KMS-11 (cell line): ENCODE measurements at regions not wholly inside any gene's neighbourhood (a gene's known extent, or its start where the extent isn't known, plus 50 kb on each side); places are given as distances from the start of the nearest gene placed in this dataset.

Experiments
- H2AFZ ChIP-seq: fragments of 200-600 bp; sonication (generic); 2 replicates; pipeline ENCODE4 v1.6.1; 2016; ENCODE audit warnings: antibody characterized with exemption, mixed run types, low read depth
- H3K27ac ChIP-seq: fragments of 200-600 bp; sonication (generic); 2 replicates; pipeline ENCODE4 v1.6.1; 2016; ENCODE audit warnings: mild to moderate bottlenecking, mixed run types
- H3K27me3 ChIP-seq: fragments of 200-600 bp; sonication (generic); 2 replicates; pipeline ENCODE4 v1.6.1; 2017; ENCODE audit warnings: mild to moderate bottlenecking, low read depth, mixed run types, moderate library complexity; ENCODE audit not compliant: insufficient read depth
- H3K36me3 ChIP-seq: fragments of 200-600 bp; sonication (generic); 2 replicates; pipeline ENCODE4 v1.6.1; 2017; ENCODE audit warnings: mild to moderate bottlenecking, mixed run types; ENCODE audit not compliant: insufficient read depth
- H3K4me1 ChIP-seq: fragments of 200-600 bp; sonication (generic); 2 replicates; pipeline ENCODE4 v1.6.1; 2016; ENCODE audit warnings: mild to moderate bottlenecking, low read depth, mixed run types; ENCODE audit not compliant: poor library complexity, severe bottlenecking
- H3K4me2 ChIP-seq: fragments of 200-600 bp; sonication (generic); 2 replicates; pipeline ENCODE4 v1.7.0; 2016; ENCODE audit warnings: mild to moderate bottlenecking, mixed run types
- H3K4me3 ChIP-seq: fragments of 200-600 bp; sonication (generic); IDR thresholded peaks from 2 replicates; pipeline ENCODE4 v1.6.1; 2017; ENCODE audit warnings: low read depth, low read length, mixed read lengths; ENCODE audit not compliant: insufficient read depth
- H3K79me2 ChIP-seq: fragments of 200-600 bp; sonication (generic); 2 replicates; pipeline ENCODE4 v1.6.1; 2016; ENCODE audit warnings: low read depth, mixed run types; ENCODE audit not compliant: insufficient read depth
- H3K9ac ChIP-seq: fragments of 200-600 bp; sonication (generic); 2 replicates; pipeline ENCODE4 v1.6.1; 2016; ENCODE audit warnings: mild to moderate bottlenecking, mixed run types
- H4K20me1 ChIP-seq: fragments of 200-600 bp; sonication (generic); 2 replicates; pipeline ENCODE4 v1.6.1; 2016; ENCODE audit warnings: mild to moderate bottlenecking, mixed run types; ENCODE audit not compliant: insufficient read depth
- TF ChIP-seq, protein P1 (sequence below): fragments of 200-600 bp; sonication (generic); conservative IDR thresholded peaks from 2 replicates; pipeline ENCODE4 v1.6.1; 2017; ENCODE audit warnings: low read depth, mild to moderate bottlenecking, antibody characterized with exemption, low read length, moderate library complexity, mixed read lengths

DNA sequence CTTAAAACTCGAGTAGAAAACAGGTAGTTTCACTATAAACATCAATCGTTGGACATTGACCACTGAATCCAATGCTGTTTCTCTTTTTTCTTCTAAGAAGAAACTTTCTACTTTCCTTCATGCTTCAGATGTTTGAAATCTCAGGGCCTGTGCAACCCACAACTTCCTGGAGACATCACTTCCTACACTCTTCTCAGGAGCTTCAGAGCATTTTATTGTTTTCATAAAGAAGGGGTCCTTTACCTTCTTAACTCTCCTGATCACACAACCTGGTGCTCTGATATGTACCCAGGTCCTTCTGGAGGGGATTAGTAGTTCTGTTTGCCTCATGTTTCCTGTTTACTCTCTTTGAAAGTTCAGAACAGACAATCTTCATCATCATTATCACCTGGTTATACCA lies 113.0 kb upstream of the VAV3 start:
- no peak overlapping the region for H3K4me2 ChIP-seq
- no peak overlapping the region for H2AFZ ChIP-seq
- H3K27me3 ChIP-seq, result no peaks in the 10 kb centered on the region
- H4K20me1 ChIP-seq, result no peaks in the 10 kb centered on the region
- H3K9ac ChIP-seq, result no peak overlapping the region
- no peaks in the 10 kb centered on the region for H3K79me2 ChIP-seq
- no peak overlapping the region for H3K27ac ChIP-seq
- H3K36me3 ChIP-seq, result no peaks in the 10 kb centered on the region
- H3K4me3 ChIP-seq, result no peak overlapping the region
- no peaks in the 10 kb centered on the region for H3K4me1 ChIP-seq
- TF ChIP-seq, protein P1, sequence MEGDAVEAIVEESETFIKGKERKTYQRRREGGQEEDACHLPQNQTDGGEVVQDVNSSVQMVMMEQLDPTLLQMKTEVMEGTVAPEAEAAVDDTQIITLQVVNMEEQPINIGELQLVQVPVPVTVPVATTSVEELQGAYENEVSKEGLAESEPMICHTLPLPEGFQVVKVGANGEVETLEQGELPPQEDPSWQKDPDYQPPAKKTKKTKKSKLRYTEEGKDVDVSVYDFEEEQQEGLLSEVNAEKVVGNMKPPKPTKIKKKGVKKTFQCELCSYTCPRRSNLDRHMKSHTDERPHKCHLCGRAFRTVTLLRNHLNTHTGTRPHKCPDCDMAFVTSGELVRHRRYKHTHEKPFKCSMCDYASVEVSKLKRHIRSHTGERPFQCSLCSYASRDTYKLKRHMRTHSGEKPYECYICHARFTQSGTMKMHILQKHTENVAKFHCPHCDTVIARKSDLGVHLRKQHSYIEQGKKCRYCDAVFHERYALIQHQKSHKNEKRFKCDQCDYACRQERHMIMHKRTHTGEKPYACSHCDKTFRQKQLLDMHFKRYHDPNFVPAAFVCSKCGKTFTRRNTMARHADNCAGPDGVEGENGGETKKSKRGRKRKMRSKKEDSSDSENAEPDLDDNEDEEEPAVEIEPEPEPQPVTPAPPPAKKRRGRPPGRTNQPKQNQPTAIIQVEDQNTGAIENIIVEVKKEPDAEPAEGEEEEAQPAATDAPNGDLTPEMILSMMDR, result no peak

DNA sequence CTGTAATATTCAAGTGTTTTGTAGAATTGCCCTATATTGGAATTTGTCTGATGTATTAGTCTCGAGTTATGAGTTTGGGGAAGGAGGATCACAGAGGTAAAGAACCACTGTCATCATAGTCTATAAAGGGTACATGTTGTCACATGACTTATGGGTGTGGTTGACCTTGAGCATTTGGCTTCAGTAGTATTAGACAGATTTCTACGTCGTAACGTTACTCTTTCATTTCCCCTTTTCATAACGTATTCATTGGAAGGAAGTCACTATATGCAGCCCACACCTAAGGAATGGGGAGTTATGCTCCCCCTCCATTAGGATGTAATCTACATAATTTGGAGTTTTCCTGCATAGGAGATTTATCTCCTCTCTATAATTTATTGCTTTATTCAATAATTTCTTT lies 110.1 kb upstream of the VAV3 start:
- H3K27me3 ChIP-seq, result no peaks in the 10 kb centered on the region
- H3K27ac ChIP-seq, result no peak overlapping the region
- TF ChIP-seq, protein P1, result no peak
- H3K4me2 ChIP-seq, result no peak overlapping the region
- H4K20me1 ChIP-seq, result no peaks in the 10 kb centered on the region
- H3K36me3 ChIP-seq, result no peaks in the 10 kb centered on the region
- no peak overlapping the region for H3K4me3 ChIP-seq
- H2AFZ ChIP-seq, result no peak overlapping the region
- no peaks in the 10 kb centered on the region for H3K4me1 ChIP-seq
- H3K9ac ChIP-seq, result no peak overlapping the region
- no peaks in the 10 kb centered on the region for H3K79me2 ChIP-seq

DNA sequence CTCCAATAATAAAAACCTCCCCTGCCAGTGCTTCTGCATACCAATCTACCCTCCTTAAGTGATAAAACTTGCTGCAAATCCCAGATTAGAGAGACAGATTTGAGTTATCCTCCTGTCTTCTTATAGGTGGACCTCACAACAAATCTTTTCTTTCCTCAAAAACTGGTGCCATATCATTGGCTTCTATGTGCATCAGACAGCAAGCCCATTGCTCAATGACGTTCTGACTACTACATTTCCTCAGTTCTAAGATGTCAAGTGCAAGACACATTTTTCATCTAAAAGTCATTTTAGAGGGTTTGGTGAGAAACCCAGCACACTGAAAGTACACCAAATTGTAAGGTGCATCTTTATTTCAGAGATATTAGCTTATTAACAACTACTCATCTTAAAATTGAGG lies 107.8 kb upstream of the VAV3 start:
- Histone ChIP-seq H3K9ac (no peak overlapping the region), H3K4me2 (no peak overlapping the region), H3K4me1 (no peaks in the 10 kb centered on the region), H3K27ac (no peak overlapping the region), H3K27me3 (no peaks in the 10 kb centered on the region), H3K79me2 (no peaks in the 10 kb centered on the region), H3K36me3 (no peaks in the 10 kb centered on the region), H2AFZ (no peak overlapping the region), H4K20me1 (no peaks in the 10 kb centered on the region), H3K4me3 (no peak overlapping the region)
- TF ChIP-seq, protein P1, result no peak

DNA sequence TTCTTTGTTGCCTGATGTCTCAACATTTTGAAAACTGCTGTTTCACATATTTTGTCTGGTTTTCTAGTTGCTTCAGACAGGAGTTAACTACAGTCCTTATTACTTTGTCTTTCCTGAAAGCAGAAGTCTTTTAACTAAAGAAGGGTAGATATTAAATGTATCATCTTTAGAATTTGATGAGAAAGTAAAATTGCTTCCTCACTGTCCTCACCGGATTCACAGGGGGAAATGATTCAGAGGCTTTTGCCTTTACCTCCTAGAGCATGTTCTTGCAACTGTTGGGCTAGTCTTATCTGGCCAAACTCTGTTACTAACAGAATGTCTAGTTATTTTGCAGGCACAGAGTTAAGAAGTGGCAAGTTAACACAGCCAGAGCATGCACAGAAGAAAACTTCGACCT lies 107.2 kb upstream of the VAV3 start:
- Histone ChIP-seq H3K27ac (no peak overlapping the region), H3K9ac (no peak overlapping the region), H2AFZ (no peak overlapping the region), H3K4me2 (no peak overlapping the region), H4K20me1 (no peaks in the 10 kb centered on the region), H3K4me3 (no peak overlapping the region), H3K27me3 (no peaks in the 10 kb centered on the region), H3K4me1 (no peaks in the 10 kb centered on the region), H3K36me3 (no peaks in the 10 kb centered on the region), H3K79me2 (no peaks in the 10 kb centered on the region)
- TF ChIP-seq, protein P1, result no peak

DNA sequence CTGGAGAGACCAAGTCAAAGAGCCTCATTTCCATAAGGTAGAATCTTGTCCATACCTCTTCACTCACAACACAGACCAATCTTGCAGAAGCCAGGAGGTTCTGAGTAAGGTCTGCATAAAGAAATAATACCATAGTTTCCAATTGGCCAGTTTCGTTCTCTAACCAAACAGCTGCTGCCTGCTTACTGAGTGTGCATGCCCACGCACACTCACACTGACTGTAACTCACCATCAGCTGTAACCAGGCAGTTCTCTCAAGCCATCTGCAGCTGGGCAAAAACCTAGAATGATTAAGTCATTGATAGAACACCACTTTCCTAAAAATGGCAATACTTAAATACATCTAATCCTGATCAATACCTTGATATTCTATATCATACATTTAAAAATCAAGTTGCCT lies 106.6 kb upstream of the VAV3 start:
- Histone ChIP-seq H3K4me1 (no peaks in the 10 kb centered on the region), H3K36me3 (no peaks in the 10 kb centered on the region), H3K4me3 (no peak overlapping the region), H2AFZ (no peak overlapping the region), H3K27ac (no peak overlapping the region), H3K27me3 (no peaks in the 10 kb centered on the region), H3K4me2 (no peak overlapping the region), H3K79me2 (no peaks in the 10 kb centered on the region), H3K9ac (no peak overlapping the region), H4K20me1 (no peaks in the 10 kb centered on the region)
- TF ChIP-seq, protein P1, result no peak
